ENCODE measurements at regions not wholly inside any gene's neighbourhood (a gene's known extent, or its start where the extent isn't known, plus 50 kb on each side); places are given as distances from the start of the nearest gene placed in this dataset.

DNA sequence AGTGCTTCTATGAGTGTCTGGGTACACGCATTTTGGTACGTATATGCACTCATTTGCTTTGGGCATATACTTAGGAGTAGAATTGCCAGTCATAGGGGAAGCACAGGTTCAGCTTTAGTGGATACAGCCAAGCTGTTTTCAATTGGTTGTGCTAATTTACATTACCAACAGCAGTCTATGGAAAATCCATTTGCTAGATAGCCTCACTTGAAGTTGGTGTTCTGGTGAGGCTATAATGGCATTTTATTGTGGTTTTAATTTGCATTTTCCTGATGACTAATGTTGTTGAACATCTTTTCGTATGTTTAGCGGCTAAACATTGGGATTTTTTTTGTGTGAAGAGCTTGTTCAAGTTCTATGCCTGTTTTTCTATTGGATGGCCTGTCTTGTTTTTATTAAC is 76.8 kb upstream of the ANKH start:
- Histone ChIP-seq H3K27ac (no peak overlapping the region), H3K27me3 (replicated peaks in 1 of 7) (peaks cover 0 to 4% (median 0%) of the 10 kb centered on the region in 7 donors), H3K9me3 (no peaks in the 10 kb centered on the region), H3K36me3 (no peaks in the 10 kb centered on the region), H3K4me1 (no peaks in the 10 kb centered on the region), H3K4me3 (no peak overlapping the region)
- intact Hi-C loops (cut with DNase I; ENCODE audit: low total_unique reads): no loop called here
- TF ChIP-seq, protein P1, sequence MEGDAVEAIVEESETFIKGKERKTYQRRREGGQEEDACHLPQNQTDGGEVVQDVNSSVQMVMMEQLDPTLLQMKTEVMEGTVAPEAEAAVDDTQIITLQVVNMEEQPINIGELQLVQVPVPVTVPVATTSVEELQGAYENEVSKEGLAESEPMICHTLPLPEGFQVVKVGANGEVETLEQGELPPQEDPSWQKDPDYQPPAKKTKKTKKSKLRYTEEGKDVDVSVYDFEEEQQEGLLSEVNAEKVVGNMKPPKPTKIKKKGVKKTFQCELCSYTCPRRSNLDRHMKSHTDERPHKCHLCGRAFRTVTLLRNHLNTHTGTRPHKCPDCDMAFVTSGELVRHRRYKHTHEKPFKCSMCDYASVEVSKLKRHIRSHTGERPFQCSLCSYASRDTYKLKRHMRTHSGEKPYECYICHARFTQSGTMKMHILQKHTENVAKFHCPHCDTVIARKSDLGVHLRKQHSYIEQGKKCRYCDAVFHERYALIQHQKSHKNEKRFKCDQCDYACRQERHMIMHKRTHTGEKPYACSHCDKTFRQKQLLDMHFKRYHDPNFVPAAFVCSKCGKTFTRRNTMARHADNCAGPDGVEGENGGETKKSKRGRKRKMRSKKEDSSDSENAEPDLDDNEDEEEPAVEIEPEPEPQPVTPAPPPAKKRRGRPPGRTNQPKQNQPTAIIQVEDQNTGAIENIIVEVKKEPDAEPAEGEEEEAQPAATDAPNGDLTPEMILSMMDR (IDR thresholded peaks at IDR 0.05 in 8 of 11, conservative IDR thresholded peaks at IDR 0.05 in 3 of 11): no peak
- no peak for TF ChIP-seq POLR2A (IDR thresholded peaks at IDR 0.05)
- no peak for TF ChIP-seq POLR2AphosphoS5 (IDR thresholded peaks at IDR 0.05)
- no peak for DNase-seq
- WGBS, 5 donors: 85 to 96% (median 89%) methylated on average over 4 of the region's 4 CpGs

DNA sequence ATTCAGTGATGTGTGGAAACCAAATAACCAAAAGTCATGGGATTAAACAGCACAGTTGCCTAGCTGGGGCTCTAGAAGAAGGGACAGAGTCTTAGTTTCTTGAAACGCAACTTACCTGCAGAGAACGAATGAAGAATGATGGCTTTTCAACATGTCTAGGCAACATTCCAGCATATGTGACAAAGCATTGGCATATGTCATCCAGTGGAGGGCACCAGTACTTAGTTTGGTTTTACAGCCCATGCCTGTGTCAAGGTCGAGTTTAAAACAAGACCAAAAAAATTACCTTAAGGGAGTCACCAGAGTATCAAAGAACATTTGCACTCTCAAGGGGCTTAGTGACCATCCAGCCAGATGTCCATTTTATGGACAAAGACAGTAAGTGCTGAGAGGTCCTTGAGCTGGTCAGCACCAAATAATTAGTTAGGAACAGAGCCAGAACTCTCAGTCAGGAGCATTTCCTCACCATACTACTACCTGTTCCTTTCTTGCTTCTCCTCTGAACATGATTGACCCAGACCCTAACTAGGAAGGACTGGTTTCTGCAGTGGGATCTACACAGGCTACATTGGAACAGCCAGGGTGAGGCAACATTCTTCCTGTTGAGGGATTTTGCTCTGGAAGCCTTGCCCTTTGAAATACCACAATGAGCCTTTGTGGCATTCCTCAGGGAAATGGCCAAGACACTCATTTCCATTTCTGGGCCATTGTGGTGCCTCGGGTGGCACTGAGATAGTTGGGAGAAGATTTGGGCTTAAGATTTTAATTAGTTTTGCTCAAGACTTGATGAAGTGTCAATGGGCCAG is 75.4 kb upstream of the ANKH start:
- no peak for TF ChIP-seq POLR2AphosphoS5 (IDR thresholded peaks at IDR 0.05)
- TF ChIP-seq, protein P1 (IDR thresholded peaks at IDR 0.05 in 8 of 11, conservative IDR thresholded peaks at IDR 0.05 in 3 of 11): peak in 8 of 11 experiments; percentile 27 to 60 (median 40)
- H3K4me3 ChIP-seq: no peak overlapping the region
- H3K27me3 ChIP-seq (replicated peaks in 1 of 7): peaks cover 0 to 6% (median 0%) of the 10 kb centered on the region in 7 donors
- no peak overlapping the region for H3K27ac ChIP-seq
- intact Hi-C loops (cut with DNase I; ENCODE audit: low total_unique reads): no loop called here
- H3K36me3 ChIP-seq: no peaks in the 10 kb centered on the region
- no peaks in the 10 kb centered on the region for H3K9me3 ChIP-seq
- no peak for DNase-seq
- H3K4me1 ChIP-seq: no peaks in the 10 kb centered on the region
- WGBS, 5 donors: 23 to 33% (median 29%) methylated on average over 4 of the region's 4 CpGs

DNA sequence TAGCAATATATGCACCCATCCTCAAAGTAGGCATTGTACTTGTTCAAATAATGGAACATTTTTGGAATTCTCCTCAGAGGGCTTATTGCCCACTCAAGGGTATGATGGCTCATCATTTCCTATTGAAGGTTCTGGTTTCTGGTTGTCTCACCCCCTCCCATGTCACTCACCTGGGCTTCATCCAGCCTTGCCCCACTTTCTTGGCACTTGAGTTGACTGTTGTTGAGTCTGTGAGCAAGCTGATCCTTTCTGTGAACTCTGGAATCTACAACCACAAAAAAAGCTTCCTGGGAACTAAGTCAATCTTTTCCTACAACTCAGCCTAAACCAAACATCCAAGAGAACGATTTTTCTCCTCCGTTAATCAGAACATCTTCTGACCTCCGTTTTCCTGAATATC is 73.9 kb upstream of the ANKH start:
- no peak overlapping the region for H3K4me3 ChIP-seq
- no peaks in the 10 kb centered on the region for H3K9me3 ChIP-seq
- no peak for TF ChIP-seq POLR2AphosphoS5 (IDR thresholded peaks at IDR 0.05)
- TF ChIP-seq POLR2A (IDR thresholded peaks at IDR 0.05): no peak
- TF ChIP-seq, protein P1 (IDR thresholded peaks at IDR 0.05 in 8 of 11, conservative IDR thresholded peaks at IDR 0.05 in 3 of 11): no peak
- H3K27me3 ChIP-seq (replicated peaks in 1 of 7): peaks cover 0 to 6% (median 0%) of the 10 kb centered on the region in 7 donors
- 78 to 93% (median 86%) methylated on average over 3 of the region's 3 CpGs for WGBS, 5 donors
- no peaks in the 10 kb centered on the region for H3K36me3 ChIP-seq
- no peak overlapping the region for H3K27ac ChIP-seq
- no peak for DNase-seq
- intact Hi-C loops (cut with DNase I; ENCODE audit: low total_unique reads): no loop called here
- H3K4me1 ChIP-seq: no peaks in the 10 kb centered on the region

DNA sequence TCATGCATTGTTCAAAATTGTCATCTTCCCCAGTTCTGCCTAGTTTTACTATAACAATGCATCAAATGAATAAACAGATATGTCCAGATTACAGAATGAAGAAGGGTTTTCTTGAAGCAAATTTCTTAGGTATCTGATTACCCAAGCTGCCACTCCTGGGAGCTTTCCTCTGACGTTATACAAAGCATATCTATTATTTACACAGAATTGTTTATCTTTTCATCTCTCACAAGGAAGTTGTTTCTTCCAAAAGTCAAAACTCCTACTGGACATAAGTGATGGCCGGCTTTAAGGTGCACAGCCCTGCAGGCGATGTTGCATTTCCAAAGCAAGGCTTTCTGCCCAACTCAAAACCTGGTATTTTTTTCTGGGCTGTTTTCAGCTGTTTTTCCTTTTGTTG is 73.4 kb upstream of the ANKH start:
- 67 to 80% (median 74%) methylated on average over 3 of the region's 3 CpGs for WGBS, 5 donors
- Histone ChIP-seq H3K4me3 (no peak overlapping the region), H3K9me3 (no peaks in the 10 kb centered on the region), H3K27ac (no peak overlapping the region), H3K36me3 (no peaks in the 10 kb centered on the region), H3K4me1 (no peaks in the 10 kb centered on the region), H3K27me3 (replicated peaks in 1 of 7) (peaks cover 0 to 6% (median 0%) of the 10 kb centered on the region in 7 donors)
- intact Hi-C loops (cut with DNase I; ENCODE audit: low total_unique reads): no loop called here
- no peak for DNase-seq
- TF ChIP-seq POLR2A (IDR thresholded peaks at IDR 0.05) (no peak), POLR2AphosphoS5 (IDR thresholded peaks at IDR 0.05) (no peak)
- TF ChIP-seq, protein P1 (IDR thresholded peaks at IDR 0.05 in 8 of 11, conservative IDR thresholded peaks at IDR 0.05 in 3 of 11): no peak

All from spleen (tissue), 11 donors.